GM06990 (cell line): ENCODE measurements at regions not wholly inside any gene's neighbourhood (a gene's known extent, or its start where the extent isn't known, plus 50 kb on each side); places are given as distances from the start of the nearest gene placed in this dataset.

Experiments
- DNase-seq: peaks from one replicate; pipeline ENCODE4 v3.0.0-alpha.2; 2011; ENCODE audit not compliant: insufficient read length; ENCODE audit errors: extremely low read depth
- H3K27me3 ChIP-seq: replicated peaks from 2 replicates; pipeline ENCODE4 v1.6.0; 2011; ENCODE audit warnings: low read length; ENCODE audit not compliant: control insufficient read depth, insufficient read depth
- H3K36me3 ChIP-seq: 2 replicates; pipeline ENCODE4 v1.5.1; 2011; ENCODE audit warnings: low read length; ENCODE audit not compliant: control insufficient read depth, insufficient read depth
- H3K4me3 ChIP-seq: replicated peaks from 2 replicates; pipeline ENCODE4 v1.5.1; 2011; ENCODE audit warnings: low read depth, mild to moderate bottlenecking, control low read depth, low read length
- CTCF ChIP-seq: IDR thresholded peaks from 2 replicates; pipeline ENCODE4 v1.5.1; 2011; ENCODE audit warnings: low read length, control low read depth, mild to moderate bottlenecking, inconsistent platforms; ENCODE audit not compliant: insufficient read depth, poor library complexity, severe bottlenecking

- no peak for TF ChIP-seq CTCF
- no peak for DNase-seq
- Histone ChIP-seq H3K27me3 (no peaks in the 10 kb centered on the region), H3K4me3 (no peak overlapping the region), H3K36me3 (no peaks in the 10 kb centered on the region)
Observed at GRCh38 chr5:123681061-123681460, 169.1 kb downstream of the CSNK1G3 start.

GRCh38 chr5:123673107-123673506, 161.1 kb downstream of the CSNK1G3 start:
- TF ChIP-seq CTCF: no peak
- no peak overlapping the region for H3K4me3 ChIP-seq
- no peaks in the 10 kb centered on the region for H3K27me3 ChIP-seq
- no peak for DNase-seq
- H3K36me3 ChIP-seq: no peaks in the 10 kb centered on the region

GRCh38 chr5:123671711-123672456, 159.9 kb downstream of the CSNK1G3 start:
- no peak overlapping the region for H3K4me3 ChIP-seq
- no peak for DNase-seq
- no peaks in the 10 kb centered on the region for H3K36me3 ChIP-seq
- no peaks in the 10 kb centered on the region for H3K27me3 ChIP-seq
- TF ChIP-seq CTCF: no peak

- H3K27me3 ChIP-seq: no peaks in the 10 kb centered on the region
- peak; percentile 73 for TF ChIP-seq CTCF
- no peak overlapping the region for H3K4me3 ChIP-seq
- peak; percentile 7 for DNase-seq
- H3K36me3 ChIP-seq: no peaks in the 10 kb centered on the region
Observed at GRCh38 chr5:123671042-123671441, 159.1 kb downstream of the CSNK1G3 start.
